HuH-7.5 (cell line): ENCODE measurements at regions not wholly inside any gene's neighbourhood (a gene's known extent, or its start where the extent isn't known, plus 50 kb on each side); places are given as distances from the start of the nearest gene placed in this dataset.

Experiments
- DNase-seq: peaks from one replicate; pipeline ENCODE4 v3.0.0; 2011; ENCODE audit warnings: low spot score

DNA sequence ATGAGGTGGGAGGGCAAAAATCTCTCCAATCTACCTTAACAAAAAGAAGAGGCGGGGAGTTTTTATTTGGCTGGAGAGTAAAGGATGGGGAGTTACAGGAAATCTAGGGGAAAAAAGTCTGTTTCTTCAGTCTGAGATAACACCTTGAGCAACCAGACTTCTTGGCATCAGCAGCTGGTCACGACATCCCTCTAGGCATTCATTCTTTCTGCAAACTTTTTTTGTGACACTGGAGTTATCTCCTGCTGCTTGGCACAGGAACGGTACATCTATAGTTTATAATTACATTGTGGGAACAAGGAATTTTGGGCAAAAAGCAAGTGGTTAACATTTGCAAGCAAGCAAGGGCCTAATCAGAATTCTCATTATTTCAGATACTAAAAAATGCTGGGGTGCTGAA, 50.6 kb upstream of the IFNGR1 start:
- DNase-seq, result no peak

DNA sequence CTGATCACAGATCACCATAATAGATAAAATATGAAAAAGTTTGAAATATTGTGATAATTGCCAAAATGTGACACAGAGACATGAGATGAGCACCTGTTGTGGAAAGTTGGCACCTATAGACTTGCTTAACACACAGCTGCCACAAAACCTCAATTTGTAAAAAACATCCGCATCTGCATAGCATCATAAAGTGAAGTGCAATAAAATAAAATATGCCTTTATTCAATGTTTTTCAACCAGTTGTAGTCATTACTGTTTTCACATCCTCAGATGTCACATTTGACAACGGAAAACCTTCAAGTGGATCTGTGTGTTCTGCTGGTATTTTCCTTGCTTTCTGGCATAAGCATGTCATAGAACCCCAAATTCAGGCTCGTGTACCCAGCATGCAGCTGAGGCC, 50.2 kb upstream of the IFNGR1 start:
- DNase-seq, result no peak
